Osteoblast (primary cell): ENCODE measurements at regions not wholly inside any gene's neighbourhood (a gene's known extent, or its start where the extent isn't known, plus 50 kb on each side); places are given as distances from the start of the nearest gene placed in this dataset.
"Not testable (repeated sequence)": the region's sequence is repeated elsewhere in the genome, so short reads cannot be mapped to it uniquely, and the experiment has no call there.

ENCODE experiments used
- DNase-seq: peaks from one replicate; pipeline ENCODE4 v3.0.0; 2011; ENCODE audit warnings: low spot score, mixed read lengths; ENCODE audit not compliant: insufficient read length; ENCODE audit errors: missing footprints
- H2AFZ ChIP-seq: 2 replicates; pipeline ENCODE4 v1.6.0; 2011; ENCODE audit warnings: mild to moderate bottlenecking, low read length
- H3K27ac ChIP-seq: 2 replicates; pipeline ENCODE4 v1.5.1; 2011; ENCODE audit warnings: mild to moderate bottlenecking, low read depth, low read length, moderate library complexity
- H3K27me3 ChIP-seq: 2 replicates; pipeline ENCODE4 v1.6.0; 2012; ENCODE audit warnings: mild to moderate bottlenecking, control low read depth, inconsistent platforms, low read length, moderate library complexity; ENCODE audit not compliant: insufficient read depth
- H3K36me3 ChIP-seq: 2 replicates; pipeline ENCODE4 v1.5.1; 2011; ENCODE audit warnings: mild to moderate bottlenecking, low read length, control low read depth, moderate library complexity; ENCODE audit not compliant: insufficient read depth
- H3K4me1 ChIP-seq: 2 replicates; pipeline ENCODE4 v1.5.1; 2011; ENCODE audit warnings: mild to moderate bottlenecking, low read length, control low read depth, moderate library complexity; ENCODE audit not compliant: insufficient read depth
- H3K4me2 ChIP-seq: 2 replicates; pipeline ENCODE4 v1.6.0; 2011; ENCODE audit warnings: mild to moderate bottlenecking, low read length; ENCODE audit not compliant: insufficient read depth
- H3K4me3 ChIP-seq: fragments of 200-600 bp; sonication (generic); 3 replicates; pipeline ENCODE4 v1.5.1; 2012; ENCODE audit warnings: mild to moderate bottlenecking, low read length, inconsistent platforms; ENCODE audit not compliant: insufficient read depth
- H3K79me2 ChIP-seq: 2 replicates; pipeline ENCODE4 v1.6.0; 2012; ENCODE audit warnings: mild to moderate bottlenecking, low read length, control low read depth, inconsistent platforms; ENCODE audit not compliant: insufficient read depth
- H3K9me3 ChIP-seq: 2 replicates; pipeline ENCODE4 v1.5.1; 2011; ENCODE audit warnings: low read depth, low read length, control low read depth
- H4K20me1 ChIP-seq: 2 replicates; pipeline ENCODE4 v1.6.0; 2012; ENCODE audit warnings: mild to moderate bottlenecking, low read length, control low read depth; ENCODE audit not compliant: insufficient read depth

- not testable (repeated sequence) for DNase-seq, H3K36me3 ChIP-seq, H3K4me2 ChIP-seq, H3K9me3 ChIP-seq, H3K27ac ChIP-seq, H3K4me3 ChIP-seq, H3K4me1 ChIP-seq, H2AFZ ChIP-seq, H3K79me2 ChIP-seq, H4K20me1 ChIP-seq, H3K27me3 ChIP-seq
Measured at GRCh38 chr2:87291400-87292200, 270.0 kb upstream of the PLGLB1 start.

GRCh38 chr2:87293931-87294594 lies 272.4 kb upstream of the PLGLB1 start:
- H4K20me1 ChIP-seq, DNase-seq, H3K4me3 ChIP-seq, H3K27me3 ChIP-seq, H2AFZ ChIP-seq, H3K27ac ChIP-seq, H3K9me3 ChIP-seq, H3K36me3 ChIP-seq, H3K4me2 ChIP-seq, H3K79me2 ChIP-seq, H3K4me1 ChIP-seq: not testable (repeated sequence)

DNA sequence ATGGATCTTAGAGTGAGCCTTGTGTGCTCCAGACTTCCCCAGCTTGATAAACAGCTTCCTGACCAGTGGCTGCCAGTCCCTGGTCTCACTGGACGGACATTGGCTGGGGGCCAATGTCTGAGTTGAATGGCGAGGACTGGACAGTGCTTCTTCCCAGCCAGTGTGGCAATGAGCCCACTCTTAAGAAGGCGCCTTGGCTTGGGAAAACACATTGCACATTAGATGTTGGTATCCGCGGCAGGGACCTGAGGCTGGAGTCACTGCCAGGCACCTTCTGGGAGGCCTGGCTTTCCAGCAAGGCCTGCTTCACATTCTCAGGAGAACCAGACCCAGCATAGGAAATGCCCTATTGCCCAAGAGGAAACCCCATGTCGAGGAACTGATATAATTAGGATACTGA lies 273.5 kb upstream of the PLGLB1 start:
- not testable (repeated sequence) for H3K27me3 ChIP-seq, DNase-seq, H4K20me1 ChIP-seq, H3K79me2 ChIP-seq, H3K4me1 ChIP-seq, H3K9me3 ChIP-seq, H3K27ac ChIP-seq, H3K4me2 ChIP-seq, H2AFZ ChIP-seq, H3K36me3 ChIP-seq, H3K4me3 ChIP-seq

DNA sequence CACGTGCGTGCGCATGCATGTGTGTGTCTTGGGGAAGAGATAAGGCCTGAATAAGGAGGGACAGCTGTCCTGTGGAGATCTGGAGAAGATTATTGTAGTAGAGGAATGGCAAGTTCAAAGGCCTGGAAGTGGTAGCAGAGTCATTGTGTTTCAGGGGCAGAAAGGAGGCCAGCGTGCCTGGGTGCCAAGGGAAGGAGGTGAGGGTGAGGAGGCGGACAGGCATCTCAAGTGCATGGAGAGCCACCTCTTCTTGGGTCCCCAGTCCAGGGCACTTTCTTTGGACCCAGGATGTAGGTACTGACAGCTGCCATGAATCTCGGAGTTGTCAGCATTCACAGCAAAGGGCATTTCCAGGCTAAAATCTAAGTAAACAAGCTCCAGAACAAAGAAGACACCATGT lies 279.7 kb upstream of the PLGLB1 start:
- not testable (repeated sequence) for DNase-seq, H3K4me2 ChIP-seq, H3K36me3 ChIP-seq, H3K27ac ChIP-seq, H3K4me1 ChIP-seq, H4K20me1 ChIP-seq, H3K27me3 ChIP-seq, H3K9me3 ChIP-seq, H2AFZ ChIP-seq, H3K4me3 ChIP-seq, H3K79me2 ChIP-seq

DNA sequence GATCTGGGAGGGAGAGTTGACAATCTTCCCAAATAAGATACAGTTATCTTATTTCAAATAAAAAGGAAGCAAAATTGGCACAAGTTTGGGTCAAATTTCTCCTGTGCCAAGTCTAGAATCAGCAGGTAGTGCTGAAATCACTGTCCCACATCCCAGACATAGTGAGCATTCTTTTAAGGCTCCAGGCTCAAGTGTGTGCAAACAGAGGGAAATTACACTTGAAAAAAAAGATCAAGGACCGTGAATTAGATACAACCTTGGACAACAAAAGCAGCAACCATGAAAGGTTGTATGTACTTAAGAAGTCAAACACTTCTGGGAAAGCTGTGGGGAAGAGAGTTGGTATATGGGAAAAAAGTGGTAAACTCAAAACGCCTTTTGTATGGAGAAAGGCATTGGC lies 280.2 kb upstream of the PLGLB1 start:
- not testable (repeated sequence) for H2AFZ ChIP-seq, H3K27me3 ChIP-seq, H3K4me3 ChIP-seq, H3K9me3 ChIP-seq, DNase-seq, H3K36me3 ChIP-seq, H4K20me1 ChIP-seq, H3K4me2 ChIP-seq, H3K27ac ChIP-seq, H3K79me2 ChIP-seq, H3K4me1 ChIP-seq

GRCh38 chr2:87308621-87309020 lies 287.0 kb upstream of the PLGLB1 start:
- H3K4me1 ChIP-seq, H3K4me3 ChIP-seq, H3K4me2 ChIP-seq, DNase-seq, H3K36me3 ChIP-seq, H3K9me3 ChIP-seq, H3K27me3 ChIP-seq, H3K27ac ChIP-seq, H3K79me2 ChIP-seq, H2AFZ ChIP-seq, H4K20me1 ChIP-seq: not testable (repeated sequence)

- H4K20me1 ChIP-seq, H3K36me3 ChIP-seq, DNase-seq, H3K79me2 ChIP-seq, H3K9me3 ChIP-seq, H2AFZ ChIP-seq, H3K27ac ChIP-seq, H3K4me1 ChIP-seq, H3K4me3 ChIP-seq, H3K4me2 ChIP-seq, H3K27me3 ChIP-seq: not testable (repeated sequence)
Measured at GRCh38 chr2:87309785-87310184, 288.1 kb upstream of the PLGLB1 start.

GRCh38 chr2:87311896-87312441 lies 290.3 kb upstream of the PLGLB1 start:
- not testable (repeated sequence) for DNase-seq, H3K4me1 ChIP-seq, H4K20me1 ChIP-seq, H3K27ac ChIP-seq, H3K4me3 ChIP-seq, H3K36me3 ChIP-seq, H3K79me2 ChIP-seq, H3K4me2 ChIP-seq, H3K27me3 ChIP-seq, H3K9me3 ChIP-seq, H2AFZ ChIP-seq

GRCh38 chr2:87314622-87315021 lies 293.0 kb upstream of the PLGLB1 start:
- not testable (repeated sequence) for H3K79me2 ChIP-seq, H4K20me1 ChIP-seq, H3K4me1 ChIP-seq, H3K36me3 ChIP-seq, H2AFZ ChIP-seq, H3K27ac ChIP-seq, H3K4me2 ChIP-seq, DNase-seq, H3K9me3 ChIP-seq, H3K4me3 ChIP-seq, H3K27me3 ChIP-seq
